ENCODE measurements at regions not wholly inside any gene's neighbourhood (a gene's known extent, or its start where the extent isn't known, plus 50 kb on each side); places are given as distances from the start of the nearest gene placed in this dataset.

DNA sequence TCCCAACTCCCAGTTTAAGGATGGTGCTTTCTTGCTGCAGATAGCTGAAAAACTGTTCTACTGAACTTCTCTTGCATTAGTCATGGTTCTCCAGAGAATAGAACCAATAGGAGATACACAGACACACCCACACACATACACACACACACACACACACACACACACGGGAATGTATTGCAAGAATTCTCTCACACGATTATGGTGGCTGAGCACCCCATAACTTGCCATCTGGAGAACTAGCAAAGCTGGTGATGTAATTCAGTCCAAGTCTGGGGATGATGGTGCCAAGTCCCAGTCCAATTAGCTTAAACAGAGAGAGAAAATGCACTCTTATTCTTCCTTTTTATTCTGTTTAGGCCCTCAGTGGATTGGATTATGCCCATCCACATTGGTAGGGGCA, 643.9 kb downstream of the DIAPH3 start:
- no peak for DNase-seq

DNA sequence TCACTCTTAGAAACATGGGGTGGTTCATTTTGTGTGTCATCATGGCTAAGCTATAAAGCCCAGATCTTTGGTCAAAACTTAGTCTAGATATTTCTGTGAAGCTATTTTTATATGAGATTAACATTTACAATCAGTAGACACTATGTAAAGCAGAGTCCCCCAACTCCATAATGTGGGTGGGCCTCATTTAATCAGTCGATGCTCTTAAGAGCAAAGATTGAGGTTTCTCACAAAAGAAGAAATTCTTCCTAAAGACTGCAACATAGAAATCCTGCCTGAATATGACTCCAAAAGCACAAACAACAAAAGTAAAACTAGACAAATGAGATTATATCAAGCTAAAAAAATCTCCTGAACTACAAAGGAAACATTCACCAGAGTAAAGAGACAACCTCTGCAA, 642.2 kb downstream of the DIAPH3 start:
- no peak for DNase-seq

DNA sequence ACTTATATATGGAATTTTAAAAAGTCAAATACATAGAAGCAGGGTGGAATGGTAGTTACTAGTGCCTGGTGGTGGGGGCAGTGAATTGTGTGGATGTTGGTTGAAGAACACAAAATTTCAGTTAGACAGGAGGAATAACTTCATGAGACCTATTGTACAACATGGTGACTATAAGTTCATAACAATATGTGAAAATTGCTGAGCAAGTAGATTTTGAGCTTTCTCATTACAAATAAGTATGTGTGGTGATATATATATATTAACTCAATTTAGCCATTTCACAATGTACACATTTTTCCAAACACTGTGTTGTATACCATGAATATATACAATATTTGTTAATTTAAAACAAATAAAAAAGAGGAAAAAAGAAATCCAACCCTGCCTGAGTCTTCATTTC, 641.1 kb downstream of the DIAPH3 start:
- DNase-seq: no peak

DNA sequence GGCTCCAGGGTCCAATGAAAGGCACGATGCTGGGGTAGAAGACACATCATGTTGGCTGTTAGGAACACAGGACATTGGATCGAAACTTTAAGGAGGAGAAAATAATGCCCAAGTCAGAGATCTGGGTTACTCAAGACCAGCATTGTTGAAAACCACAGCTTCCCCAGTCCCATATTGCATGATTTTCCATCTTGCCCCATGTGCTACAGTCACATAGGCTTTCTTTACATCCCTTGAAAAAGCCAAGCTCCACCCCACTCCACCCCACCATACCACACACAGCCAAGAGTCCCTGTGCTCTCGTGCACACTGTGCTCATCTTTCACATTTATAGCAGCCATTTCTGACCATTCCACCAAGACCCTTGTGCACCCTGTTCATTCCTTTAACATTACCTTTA, 636.2 kb downstream of the DIAPH3 start:
- DNase-seq: no peak

DNA sequence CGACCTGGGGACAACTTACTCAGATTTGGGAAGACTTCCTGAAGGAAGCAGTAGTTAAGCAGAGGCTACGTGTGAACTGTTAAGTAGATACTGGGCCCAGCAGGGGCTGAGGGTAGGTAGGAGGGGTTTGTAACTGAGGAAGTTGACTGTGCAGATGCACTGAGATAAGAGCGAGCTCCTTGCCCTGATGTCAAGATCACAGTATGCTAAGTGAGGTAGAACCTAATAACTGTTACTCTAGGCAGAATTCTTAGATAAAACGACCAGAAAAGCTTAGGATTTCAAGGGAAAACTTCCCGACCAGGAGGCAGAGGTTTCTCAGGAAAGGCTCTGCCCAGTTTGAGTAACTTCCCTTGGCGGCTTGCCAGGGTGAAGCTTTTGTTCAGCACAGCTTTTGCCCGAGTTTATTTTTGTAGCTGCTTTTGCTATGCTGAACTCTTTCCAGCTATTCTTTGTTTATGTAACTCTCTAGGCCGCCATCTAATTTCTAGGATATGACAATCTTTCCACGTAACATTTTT, 632.1 kb downstream of the DIAPH3 start:
- DNase-seq: peak; percentile 86

DNA sequence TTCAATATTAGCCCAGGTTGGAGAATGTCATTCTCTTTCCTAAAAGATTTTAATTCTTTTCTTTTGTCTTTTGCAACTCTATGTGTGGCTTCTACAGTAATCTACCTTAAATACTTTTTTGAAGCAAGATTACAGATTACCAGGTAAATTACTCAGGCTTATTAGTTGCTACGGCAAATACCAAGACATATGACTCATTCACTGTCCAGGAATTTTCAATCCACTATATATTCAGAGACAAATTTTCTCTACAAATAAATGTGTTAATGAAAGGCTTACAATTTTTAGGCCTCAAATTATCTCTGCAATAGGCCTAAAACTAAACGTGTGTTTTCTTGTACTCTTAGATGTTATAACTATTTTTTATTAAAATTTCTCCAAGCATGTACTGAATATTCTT, 631.3 kb downstream of the DIAPH3 start:
- DNase-seq: no peak

DNA sequence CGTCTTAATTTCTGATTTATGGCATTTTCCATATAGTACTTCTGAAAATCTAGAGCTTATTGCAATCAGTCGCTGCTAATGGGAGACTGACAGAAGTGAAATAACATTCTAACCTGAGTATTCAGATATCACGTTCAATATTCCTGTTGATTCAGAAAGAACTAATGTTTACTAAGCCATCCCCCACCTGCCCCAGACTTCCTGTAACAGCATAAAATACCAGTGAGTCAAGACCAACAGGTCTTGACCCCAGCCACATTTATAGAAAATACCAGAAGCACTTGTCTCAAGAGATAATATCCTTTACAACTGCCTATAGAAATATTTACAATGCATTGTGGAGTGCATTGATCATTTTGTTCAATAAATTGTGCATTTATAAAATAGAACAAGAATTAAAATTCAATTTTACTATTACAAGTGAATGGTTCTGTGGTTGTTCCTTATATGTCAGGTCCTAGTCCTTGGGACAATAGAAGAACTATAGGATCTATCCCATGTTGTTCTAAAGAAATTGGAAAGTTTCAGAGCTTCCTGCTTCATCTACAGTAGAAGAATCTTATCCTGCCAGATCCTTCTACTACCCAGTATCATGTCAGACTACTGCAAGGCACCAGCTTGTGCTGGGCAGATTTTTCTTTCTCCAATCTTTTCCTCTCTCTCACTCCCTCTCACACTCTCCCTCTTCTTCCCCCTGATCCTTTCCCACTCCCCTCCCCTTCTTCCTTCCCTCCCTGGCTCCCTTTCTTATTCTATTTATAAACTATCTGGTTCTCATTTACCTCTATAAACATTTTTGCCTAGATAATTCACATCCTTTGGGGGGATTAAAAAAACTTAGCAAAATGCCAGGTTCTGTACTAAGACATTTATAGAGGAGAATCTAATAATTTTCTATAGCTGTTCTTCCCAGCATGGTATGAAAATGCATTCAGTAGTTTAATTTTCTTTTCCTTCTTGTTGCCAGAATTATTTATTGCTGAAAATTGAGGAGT, 629.9 kb downstream of the DIAPH3 start:
- no peak for DNase-seq

DNA sequence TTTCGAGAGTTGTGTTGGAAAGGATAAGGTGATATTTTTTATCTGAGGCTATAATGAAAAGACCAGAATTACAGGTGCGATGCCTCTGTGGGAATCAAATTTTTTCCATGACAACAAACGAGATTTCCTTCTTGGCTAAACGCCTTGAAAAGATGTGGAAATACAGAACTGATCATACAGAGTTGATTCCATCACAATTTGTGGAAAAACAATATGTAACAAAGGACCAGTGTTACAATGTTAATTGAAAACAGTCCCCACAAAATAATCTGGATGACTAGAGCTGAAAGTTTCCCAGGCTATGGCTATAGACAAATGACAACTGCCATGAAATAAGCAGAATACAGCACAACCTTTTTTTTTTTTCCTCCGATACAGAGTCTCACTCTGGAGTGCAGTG, 628.9 kb downstream of the DIAPH3 start:
- no peak for DNase-seq

DNA sequence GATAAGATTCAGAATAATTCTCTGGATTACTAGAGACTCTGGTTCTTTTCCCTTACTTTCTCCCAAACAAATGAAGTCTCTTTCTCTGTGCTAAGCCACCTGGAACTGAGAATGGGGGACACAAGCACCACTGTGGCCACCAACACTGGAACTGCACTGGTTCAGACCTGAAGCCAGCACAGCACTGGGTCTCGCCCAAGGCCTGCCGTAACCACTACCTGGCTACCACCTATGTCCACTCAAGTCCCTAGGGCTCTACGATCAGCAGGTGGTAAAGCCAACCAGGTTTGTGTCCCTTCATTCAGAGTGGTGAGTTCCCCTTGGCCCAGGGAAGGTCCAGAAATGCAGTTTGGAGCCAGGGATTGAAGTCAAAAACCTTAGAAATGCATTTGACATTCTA, 626.2 kb downstream of the DIAPH3 start:
- DNase-seq: no peak

DNA sequence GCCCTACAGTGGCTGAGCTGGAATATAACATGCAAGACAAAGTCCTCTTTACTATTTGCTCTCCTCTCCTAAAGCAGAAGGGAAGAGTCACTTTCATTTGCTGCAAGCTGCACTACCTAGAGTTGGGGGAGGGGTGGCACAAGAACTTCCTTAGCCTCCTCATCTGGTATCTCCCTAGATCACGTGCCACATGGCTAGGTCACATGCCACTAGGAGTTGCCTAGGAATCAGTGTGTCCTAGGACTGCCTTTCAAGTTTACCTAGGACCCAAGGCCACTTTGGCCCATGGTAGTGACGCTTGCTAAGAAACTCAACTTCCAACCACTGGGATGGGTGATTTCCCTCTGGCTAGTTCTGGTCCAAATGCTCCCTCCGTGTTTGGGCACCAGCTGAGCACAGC, 625.2 kb downstream of the DIAPH3 start:
- no peak for DNase-seq

DNA sequence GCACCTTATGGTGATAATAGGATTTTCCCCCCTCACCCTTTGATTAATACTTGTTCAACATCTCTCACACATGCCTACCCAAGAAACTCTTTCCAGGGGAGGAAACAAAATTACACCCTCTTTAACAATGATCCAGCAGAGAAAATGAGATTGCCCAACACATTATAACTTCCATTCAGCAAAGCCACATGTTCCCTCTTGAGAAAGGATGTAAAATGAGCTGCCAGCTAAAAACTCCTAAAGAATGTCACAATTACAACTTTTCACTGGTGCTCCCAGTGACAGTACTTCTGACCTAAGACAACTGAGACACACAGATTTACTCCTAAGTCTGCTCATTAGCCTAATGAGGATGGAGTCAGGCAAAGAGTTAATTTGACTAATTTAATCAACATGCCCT, 621.4 kb downstream of the DIAPH3 start:
- DNase-seq: no peak

DNA sequence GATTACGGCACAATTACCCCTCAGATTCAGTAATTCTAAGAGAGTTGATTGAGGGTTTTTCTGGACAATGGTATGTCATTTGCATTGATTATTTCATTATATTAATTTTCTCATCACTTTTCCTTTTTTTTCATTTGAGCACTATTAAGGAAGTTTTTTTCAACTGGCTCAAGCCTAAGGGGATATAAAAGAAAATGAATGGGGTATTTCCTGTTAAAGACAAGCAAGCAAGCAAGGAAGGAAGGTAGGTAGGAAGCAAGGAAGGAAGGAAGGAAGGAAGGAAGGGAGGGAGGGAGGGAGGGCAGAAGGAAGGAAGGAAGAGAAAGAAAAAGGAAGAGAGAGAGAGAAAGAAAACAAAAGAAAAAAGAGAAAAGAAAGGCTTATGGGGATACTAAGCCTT, 620.3 kb downstream of the DIAPH3 start:
- no peak for DNase-seq

DNA sequence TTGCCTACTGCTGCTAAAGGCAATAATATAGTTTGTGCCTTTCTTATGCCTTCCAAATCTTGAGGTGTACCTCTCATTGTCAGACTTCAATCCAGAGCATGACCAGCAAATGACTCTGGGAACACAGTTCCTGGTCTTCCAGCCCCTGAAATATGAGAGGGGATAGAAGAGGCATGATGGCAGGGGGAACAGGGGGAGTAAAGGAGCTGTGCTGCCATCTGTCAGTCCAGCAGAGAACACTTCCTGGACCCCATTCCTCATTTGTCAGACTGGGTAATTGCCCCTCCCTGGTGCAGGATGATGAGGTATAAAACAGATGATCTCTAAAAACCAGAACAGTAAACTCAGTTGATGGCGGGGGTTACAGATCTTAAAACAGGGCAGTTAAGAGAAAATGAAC, 618.7 kb downstream of the DIAPH3 start:
- DNase-seq: no peak

DNA sequence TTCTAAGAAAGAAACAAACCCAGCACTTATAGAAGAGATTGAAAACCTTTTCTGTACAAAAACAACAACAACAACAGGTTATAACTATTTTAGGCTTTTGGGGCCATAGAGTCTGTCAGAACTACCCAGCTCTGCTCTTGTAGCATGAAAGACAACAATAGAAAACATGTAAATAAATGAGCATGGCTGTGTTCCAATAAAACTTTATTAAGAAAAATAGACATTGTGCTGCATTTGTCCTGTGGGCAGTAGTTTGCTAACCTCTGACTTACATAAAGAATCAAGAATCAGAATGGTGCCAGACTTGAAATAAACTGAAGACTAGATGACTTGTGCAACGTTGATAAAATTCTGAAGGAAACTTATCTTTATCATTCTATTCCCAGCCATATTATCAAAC, 617.5 kb downstream of the DIAPH3 start:
- no peak for DNase-seq

DNA sequence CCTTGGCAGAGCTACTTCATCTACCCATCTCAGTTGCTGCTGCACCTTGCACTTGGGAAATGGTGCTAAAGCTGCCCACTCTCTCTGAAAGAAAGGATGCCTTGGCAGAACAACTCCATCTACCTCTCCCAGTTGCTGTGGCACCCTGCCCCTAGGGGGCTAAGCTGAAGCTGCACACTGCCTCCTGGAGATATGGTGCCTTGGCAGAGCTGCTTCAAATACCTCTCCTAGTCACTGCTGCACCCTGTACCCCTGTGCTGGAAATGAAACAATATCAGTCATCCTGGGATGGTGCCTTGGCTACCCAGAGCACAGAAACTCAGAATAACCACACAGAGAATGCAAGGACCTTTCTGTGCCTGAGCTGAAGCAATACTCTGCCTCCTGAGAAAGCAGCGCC, 615.8 kb downstream of the DIAPH3 start:
- no peak for DNase-seq

DNA sequence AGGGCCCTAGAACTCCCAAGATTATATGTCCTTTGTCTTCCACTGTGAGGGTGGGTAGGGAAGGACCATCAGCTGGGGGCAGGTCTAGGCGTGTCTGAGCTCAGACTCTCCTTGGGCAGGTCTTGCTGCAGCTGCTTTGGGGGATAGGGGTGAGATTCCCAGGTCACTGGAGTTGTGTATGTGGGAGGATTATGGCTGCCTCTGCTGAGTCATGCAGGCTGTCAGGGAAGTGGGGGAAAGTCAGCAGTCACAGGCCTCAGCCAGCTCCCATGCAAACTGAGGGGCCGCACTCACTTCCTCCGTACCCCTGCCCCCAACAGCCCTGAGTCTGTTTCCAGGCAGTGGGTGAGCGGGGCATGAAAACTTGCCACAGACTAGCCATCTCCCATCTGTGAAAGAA, 600.8 kb downstream of the DIAPH3 start:
- DNase-seq: no peak

DNA sequence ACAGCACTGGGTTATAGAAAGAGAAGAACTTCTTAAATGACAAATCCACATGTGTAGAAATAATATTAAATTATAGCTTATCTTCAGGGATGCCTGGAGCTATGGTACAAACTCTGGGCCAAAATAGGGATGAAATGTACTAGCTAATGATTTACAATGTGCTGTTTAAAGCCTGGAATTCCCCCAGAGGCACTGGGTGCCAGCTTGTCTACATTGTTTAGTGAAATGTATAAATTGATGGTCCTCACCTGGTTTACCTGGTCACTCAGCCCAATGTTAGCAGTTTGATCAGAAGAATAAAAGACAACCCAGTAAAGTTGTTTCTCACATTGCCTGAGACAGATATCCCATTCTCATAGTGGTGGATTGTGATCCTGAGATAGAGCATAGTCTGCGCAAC, 597.2 kb downstream of the DIAPH3 start:
- DNase-seq: no peak

DNA sequence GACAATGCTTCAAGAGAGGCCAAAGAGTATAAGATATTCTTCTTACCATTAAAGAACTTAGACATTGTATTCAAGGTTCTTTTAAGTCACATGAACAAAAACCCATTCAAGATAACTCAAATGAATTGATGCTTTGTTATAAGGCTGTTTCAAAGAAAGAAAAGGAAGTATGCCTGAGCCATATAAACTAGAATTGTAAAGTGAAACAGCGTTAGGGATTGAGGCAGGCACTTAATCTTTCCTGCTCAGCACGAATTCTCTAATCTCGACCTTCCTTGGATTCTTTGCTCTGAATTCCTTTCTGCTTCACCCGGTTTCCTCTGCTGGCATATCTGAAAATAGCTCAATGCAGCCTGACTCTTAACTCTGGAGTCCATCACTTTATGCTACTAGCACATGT, 595.4 kb downstream of the DIAPH3 start:
- no peak for DNase-seq

DNA sequence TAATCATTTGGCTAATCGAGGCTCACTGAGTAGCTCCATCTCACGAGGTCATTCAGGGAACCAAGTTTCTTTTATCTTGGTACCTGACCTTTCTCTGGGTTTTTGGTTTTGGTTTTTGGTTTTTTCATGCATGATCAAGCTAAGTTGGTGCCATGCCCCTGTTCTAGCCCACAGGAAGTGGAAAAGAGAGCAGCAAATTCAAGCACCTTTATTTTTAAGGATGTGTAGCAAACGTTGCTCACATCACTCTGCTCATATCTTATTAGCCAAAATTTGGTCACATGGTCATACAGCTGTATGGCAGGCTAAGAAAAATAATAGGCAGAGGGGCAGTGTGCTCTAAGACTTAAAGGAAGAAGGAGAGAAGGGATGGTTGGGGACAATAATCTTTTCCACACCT, 593.5 kb downstream of the DIAPH3 start:
- DNase-seq: no peak

DNA sequence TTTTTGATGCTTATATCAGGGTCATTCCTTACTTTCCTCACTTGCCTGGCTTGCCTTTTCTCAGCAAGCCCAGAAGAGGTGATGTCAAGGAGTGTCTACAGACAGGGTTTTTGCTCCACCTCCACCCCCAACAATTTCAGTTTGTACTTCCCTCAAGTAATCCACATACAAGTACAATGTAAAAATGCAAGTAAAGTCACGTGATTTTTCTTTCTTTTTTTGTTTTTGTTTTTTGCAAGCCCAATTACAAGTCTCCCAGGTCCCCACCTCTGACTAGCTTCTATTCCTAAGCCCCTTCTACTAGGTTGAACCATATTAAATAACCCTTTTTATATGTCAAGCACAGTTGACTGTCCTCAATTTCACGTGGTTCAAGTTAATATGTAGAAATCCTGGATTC, 579.6 kb downstream of the DIAPH3 start:
- DNase-seq: no peak

DNA sequence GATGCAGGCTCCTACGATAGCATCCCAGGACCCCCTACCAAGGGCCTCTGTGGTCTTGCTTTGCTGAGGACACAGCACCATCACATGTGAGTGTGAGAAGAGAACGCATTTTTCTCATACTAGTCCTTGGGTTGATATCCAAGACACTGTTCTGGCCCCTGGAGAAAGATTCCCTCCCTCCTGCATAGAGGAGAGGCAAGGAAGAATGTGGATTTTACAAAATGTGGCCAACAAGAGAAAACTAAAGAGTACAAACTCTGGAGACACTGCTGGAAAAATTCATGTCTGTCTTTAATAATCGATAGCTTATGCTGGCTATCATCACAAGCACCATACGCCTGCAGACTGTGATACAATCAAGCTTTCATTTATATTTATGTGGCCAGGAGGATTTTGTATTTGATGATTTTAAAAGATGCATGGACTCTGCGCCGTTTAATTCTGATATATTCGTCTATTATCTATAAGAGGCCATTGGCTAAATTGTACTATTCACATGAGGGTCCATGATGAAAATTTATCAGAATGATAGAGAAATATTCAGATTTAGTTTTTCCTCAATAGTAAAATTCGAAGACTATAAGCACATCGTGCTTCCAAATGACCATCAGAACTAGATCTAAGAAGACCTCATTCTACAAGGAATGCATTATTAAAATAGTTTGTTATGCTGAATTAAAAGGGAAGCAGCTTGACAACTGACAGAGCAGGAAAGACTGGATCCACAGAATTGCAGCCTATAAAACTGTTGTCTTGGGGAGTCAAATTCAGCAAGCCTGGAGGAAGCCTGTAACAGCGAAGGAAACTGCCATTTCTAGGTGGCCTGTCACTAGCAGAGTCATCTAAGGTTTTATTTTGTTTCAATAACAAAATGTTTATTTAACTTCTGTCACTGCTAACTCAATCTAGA, 578.7 kb downstream of the DIAPH3 start:
- DNase-seq: no peak

DNA sequence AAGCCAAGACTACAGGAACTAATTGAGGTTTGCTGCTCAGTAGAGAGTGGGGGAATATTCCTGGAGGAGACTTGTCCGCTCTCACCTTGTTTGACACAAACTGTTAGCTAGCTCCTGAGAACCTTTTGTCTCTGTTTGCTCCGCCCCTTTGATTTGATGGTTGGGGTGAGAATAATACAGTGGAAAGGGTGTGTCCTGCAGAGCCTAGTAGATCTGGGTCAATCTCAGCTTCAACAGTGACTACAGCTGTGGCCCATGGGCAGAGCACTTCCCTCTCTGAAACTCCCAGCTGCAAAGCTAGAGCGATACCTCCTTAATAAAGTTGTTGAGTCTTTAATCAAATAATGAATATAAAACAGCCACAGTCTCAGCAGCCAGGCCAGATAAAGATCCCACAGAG, 576.7 kb downstream of the DIAPH3 start:
- no peak for DNase-seq

DNA sequence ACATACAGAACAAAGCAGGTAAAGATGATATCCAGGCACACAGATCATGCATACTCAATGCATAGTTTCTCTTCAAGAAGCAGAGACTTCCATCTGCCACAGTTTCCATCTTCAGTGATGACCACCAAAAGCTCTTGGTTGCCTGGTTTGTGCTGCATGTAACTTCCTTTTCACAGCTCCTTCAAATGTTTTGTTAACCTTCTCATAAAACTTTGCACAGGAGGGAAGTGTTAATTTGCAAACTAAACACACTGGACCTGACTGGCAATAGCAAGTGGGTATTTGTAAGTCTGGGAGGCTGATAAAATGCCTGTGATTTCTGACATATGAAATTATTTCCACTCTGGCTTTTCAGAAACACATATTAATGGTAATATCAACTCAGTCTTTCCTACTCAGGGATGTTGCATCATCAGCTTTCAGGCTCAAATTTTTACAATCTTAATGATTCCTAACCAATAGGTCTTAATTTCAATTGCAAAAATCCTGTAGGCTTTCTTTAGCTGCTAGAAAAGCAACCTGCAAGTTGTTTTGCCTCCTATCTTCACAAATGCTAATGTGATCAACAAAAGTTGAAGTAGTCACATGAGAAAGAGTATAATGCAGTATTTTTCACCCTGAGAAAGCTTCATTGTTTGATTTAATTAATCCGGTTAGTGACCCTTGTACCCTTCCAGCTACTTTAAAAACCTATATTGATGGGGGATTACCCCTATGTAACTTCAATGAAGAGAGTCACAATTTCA, 575.6 kb downstream of the DIAPH3 start:
- DNase-seq: no peak

All from NCI-H345 (cell line).